ENCODE measurements at regions not wholly inside any gene's neighbourhood (a gene's known extent, or its start where the extent isn't known, plus 50 kb on each side); places are given as distances from the start of the nearest gene placed in this dataset.

DNA sequence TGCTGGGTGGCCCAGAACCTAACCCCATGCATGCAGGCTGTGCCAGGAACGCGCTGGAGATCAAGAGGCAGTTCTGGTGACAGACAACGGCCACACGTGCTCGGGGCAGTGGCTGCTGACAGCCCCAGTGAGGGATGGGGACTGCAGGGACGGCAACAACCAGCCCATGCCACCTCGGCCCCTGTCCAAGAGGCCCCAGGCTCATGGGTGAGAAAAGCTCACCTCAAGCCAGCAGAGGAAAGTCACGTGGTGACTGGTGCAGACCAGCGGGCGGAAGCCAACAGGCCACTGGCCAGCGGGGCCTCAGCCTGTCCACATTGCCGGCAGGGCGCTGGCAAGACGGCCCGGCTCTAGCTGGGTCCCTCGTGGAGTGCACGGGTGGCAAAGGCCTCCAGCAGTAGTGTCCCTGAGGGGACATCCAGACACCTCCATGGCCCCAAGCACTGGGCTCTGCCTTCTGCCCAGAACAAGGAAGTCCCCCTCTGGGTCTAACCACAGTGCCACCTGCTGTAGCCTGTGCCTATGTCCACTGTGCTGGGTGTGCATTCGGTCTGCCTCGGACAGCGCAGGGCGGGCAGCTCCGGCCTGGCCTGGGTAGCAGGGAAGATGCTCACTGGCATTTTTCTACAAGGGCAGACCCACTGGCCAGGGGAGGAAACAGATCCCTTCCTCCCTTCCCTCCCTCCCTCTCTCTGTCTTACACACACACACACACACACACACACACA lies 134.1 kb downstream of the NCOR2 start:
- Histone ChIP-seq H3K4me1 (ENCODE audit: control insufficient read depth in 1 of 2, insufficient read depth in 2 of 2, low read length in 2 of 2) (no peaks in the 10 kb centered on the region), H3K9ac (ENCODE audit: low read length) (no peak overlapping the region), H3K4me3 (replicated peaks in 1 of 2; ENCODE audit: low read depth in 1 of 2, low read length in 2 of 2) (no peak overlapping the region), H3K9me2 (ENCODE audit: insufficient read depth) (no peaks in the 10 kb centered on the region), H3K4me2 (ENCODE audit: low read length) (no peak overlapping the region), H3K27me3 (ENCODE audit: insufficient read depth, low read length) (no peaks in the 10 kb centered on the region), H2AFZ (ENCODE audit: low read depth, low read length, poor library complexity, severe bottlenecking) (no peak overlapping the region), H3K27ac (ENCODE audit: low read depth, low read length) (no peak overlapping the region), H4K20me1 (ENCODE audit: insufficient read depth) (no peaks in the 10 kb centered on the region), H3K36me3 (ENCODE audit: control insufficient read depth in 1 of 2, insufficient read depth in 2 of 2, low read length in 2 of 2) (peaks cover 0 to 9% of the 10 kb centered on the region in 2 experiments; a peak in 1 of 4 replicates), H3K79me2 (ENCODE audit: insufficient read depth, low read length) (no peaks in the 10 kb centered on the region), H3K9me3 (ENCODE audit: control insufficient read depth in 1 of 2, insufficient read depth in 1 of 2, low read depth in 1 of 2, low read length in 2 of 2) (no peaks in the 10 kb centered on the region; a peak in 1 of 4 replicates)
- TF ChIP-seq FOSL1 (IDR thresholded peaks at IDR 0.05; ENCODE audit: low read depth) (no peak), REST (IDR thresholded peaks at IDR 0.05; ENCODE audit: low read depth) (no peak), CTCF (IDR thresholded peaks at IDR 0.05 in 2 of 3, conservative IDR thresholded peaks at IDR 0.05 in 1 of 3; ENCODE audit: borderline replicate concordance in 1 of 3, insufficient read depth in 1 of 3, low read depth in 2 of 3, low read length in 2 of 3) (no peak), SP1 (IDR thresholded peaks at IDR 0.05; ENCODE audit: low read depth) (no peak), CEBPB (IDR thresholded peaks at IDR 0.05; ENCODE audit: low read depth) (no peak), JUND (IDR thresholded peaks at IDR 0.05) (no peak), MAX (IDR thresholded peaks at IDR 0.05) (no peak), CBX3 (IDR thresholded peaks at IDR 0.05; ENCODE audit: low read depth) (no peak), EZH2phosphoT487 (IDR thresholded peaks at IDR 0.05; ENCODE audit: borderline replicate concordance) (no peak), EGR1 (IDR thresholded peaks at IDR 0.05; ENCODE audit: low read depth) (no peak)
- ATAC-seq (no peak), DNase-seq (ENCODE audit: low read depth, low spot score) (no peak)
- ChIA-PET RAD21 (ENCODE audit: low non-redundant PET in 1 of 2, low total read pairs in 2 of 2, uncharacterized antibody in 2 of 2, unreplicated experiment in 2 of 2) (no interaction called here), POLR2A (no interaction called here), CTCF (no interaction called here)
- intact Hi-C loops (cut with micrococcal nuclease), result no loop called here
- BruUV-seq (replicated peaks), result no TSS peak
